ENCODE measurements at regions not wholly inside any gene's neighbourhood (a gene's known extent, or its start where the extent isn't known, plus 50 kb on each side); places are given as distances from the start of the nearest gene placed in this dataset.

- TF ChIP-seq REST (IDR thresholded peaks at IDR 0.05; ENCODE audit: unreplicated experiment) (no peak), ETS1 (IDR thresholded peaks at IDR 0.05) (no peak), ZNF331 (CRISPR knock-in tag; IDR thresholded peaks at IDR 0.05; ENCODE audit: low read depth) (no peak), STAT1 (IDR thresholded peaks at IDR 0.05; ENCODE audit: unreplicated experiment) (no peak), ZNF114 (CRISPR knock-in tag; IDR thresholded peaks at IDR 0.05) (no peak)
Observed at GRCh38 chr20:11053310-11053709, 379.5 kb upstream of the JAG1 start (continued).

- no peak overlapping the region for H3K4me2 ChIP-seq
- ATAC-seq (no peak), DNase-seq (ENCODE audit: low spot score) (no peak)
- Mint-ChIP-seq H3K27ac (no peak overlapping the region), H3K4me3 (no peak overlapping the region), H3K9me3 (no peaks in the 10 kb centered on the region), H3K36me3 (ENCODE audit: low read depth) (no peaks in the 10 kb centered on the region), H3K27me3 (ENCODE audit: insufficient read depth, low read depth, poor library complexity) (no peaks in the 10 kb centered on the region), H3K4me1 (no peaks in the 10 kb centered on the region)
- H3K36me3 ChIP-seq (ENCODE audit: insufficient read depth), result no peaks in the 10 kb centered on the region
- no peaks in the 10 kb centered on the region for H3F3A ChIP-seq (replicated peaks; ENCODE audit: low read depth)
- H3K79me2 ChIP-seq (replicated peaks; ENCODE audit: insufficient read depth), result no peaks in the 10 kb centered on the region
- H3K9me2 ChIP-seq (ENCODE audit: insufficient read depth), result no peaks in the 10 kb centered on the region; the same call in 1 of the 2 replicates
- no peak overlapping the region for H3K4me3 ChIP-seq
- no peaks in the 10 kb centered on the region for H3K27me3 ChIP-seq (ENCODE audit: insufficient read depth)
- no peak overlapping the region for H3K27ac ChIP-seq (ENCODE audit: low read depth)
- no peaks in the 10 kb centered on the region for H4K20me1 ChIP-seq (replicated peaks; ENCODE audit: insufficient read depth)
- no peaks in the 10 kb centered on the region for H3K4me1 ChIP-seq (ENCODE audit: insufficient read depth)
- no peak overlapping the region for H2AFZ ChIP-seq
- no peak for TF ChIP-seq ZNF114 (CRISPR knock-in tag; IDR thresholded peaks at IDR 0.05)
- no peak for TF ChIP-seq ZNF462 (CRISPR knock-in tag; IDR thresholded peaks at IDR 0.05)
- TF ChIP-seq NANOG (IDR thresholded peaks at IDR 0.05; ENCODE audit: borderline replicate concordance), result no peak
- no peak for TF ChIP-seq CREB1 (CRISPR knock-in tag; IDR thresholded peaks at IDR 0.05; ENCODE audit: low read depth)
- no peak for TF ChIP-seq EZH2 (IDR thresholded peaks at IDR 0.05; ENCODE audit: low read depth, unreplicated experiment)
- TF ChIP-seq CTCF (conservative IDR thresholded peaks at IDR 0.05; ENCODE audit: low read depth in 2 of 2), result no peak
Observed at GRCh38 chr20:11054266-11054993, 380.6 kb upstream of the JAG1 start.

Measured in GM23338 (cell line).